Limb (tissue), 2 donors: ENCODE measurements at regions not wholly inside any gene's neighbourhood (a gene's known extent, or its start where the extent isn't known, plus 50 kb on each side); places are given as distances from the start of the nearest gene placed in this dataset.

Experiments used
- DNase-seq, 2 donors: peaks; one replicate each; pipeline ENCODE4 v3.0.0-alpha.2; 2016; ENCODE audit errors: extremely low spot score in 2 of 2

GRCh38 chr1:115577513-115577912 lies 64.3 kb upstream of the VANGL1 start:
- DNase-seq, result no peak

DNA sequence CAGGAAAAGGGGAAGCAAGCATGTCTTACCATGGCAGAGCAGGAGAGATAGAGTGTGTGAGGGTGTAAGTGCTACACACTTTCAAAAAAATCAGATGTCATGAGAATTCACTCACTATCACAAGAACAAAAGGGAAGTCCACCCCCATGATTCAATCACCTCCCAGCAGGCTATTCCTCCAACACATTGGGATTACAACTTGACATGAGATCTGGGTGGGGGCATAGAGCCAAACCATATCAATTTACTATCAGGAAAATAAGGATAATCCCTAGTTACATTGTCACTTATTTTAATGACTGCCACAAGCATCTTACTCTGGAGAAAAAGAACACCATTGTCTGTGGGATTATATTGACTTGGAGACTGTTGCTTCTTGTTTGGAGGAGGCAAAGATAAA lies 66.1 kb upstream of the VANGL1 start:
- no peak for DNase-seq

- DNase-seq, result no peak
Measured at GRCh38 chr1:115572710-115573109, 69.1 kb upstream of the VANGL1 start.

- no peak for DNase-seq
Measured at GRCh38 chr1:115567431-115567830, 74.3 kb upstream of the VANGL1 start.

DNA sequence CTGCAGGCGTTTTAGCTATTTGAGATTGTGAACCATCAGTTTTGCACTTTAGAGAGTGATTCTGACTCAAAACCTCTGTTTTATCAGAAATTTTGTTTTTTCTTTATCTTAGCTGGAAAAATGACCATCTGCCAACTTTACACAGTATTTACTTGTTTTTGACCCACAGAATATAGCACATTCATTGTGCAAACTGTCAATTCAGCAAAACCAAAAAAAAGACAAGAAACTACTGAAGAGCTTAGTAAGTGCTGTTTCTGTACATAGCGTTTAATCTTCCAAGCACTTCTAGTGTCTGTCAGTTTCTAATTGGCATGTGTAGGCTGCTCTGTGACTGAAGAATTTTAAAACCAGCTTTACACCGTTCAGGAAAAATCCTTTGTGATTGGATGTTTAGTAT lies 76.0 kb upstream of the VANGL1 start:
- no peak for DNase-seq

DNA sequence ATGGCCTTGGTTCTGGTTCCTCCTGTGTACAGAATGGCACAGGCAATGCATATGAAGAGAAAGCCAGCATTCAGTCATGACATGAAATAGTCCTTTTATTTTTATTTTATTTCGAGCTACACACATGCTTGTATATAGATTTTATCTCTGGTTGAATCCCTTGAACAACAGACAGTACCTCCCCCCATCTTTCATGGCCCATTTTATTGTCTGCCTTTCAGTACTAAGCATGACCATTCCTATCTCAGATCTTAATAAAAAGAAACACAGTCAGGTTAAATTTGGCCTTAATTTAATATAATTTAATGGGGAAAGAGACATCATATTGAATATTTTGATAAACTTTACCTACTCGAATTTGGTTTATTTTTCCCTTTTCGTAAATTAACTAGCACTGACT lies 76.4 kb upstream of the VANGL1 start:
- no peak for DNase-seq

GRCh38 chr1:115564201-115564600 lies 77.6 kb upstream of the VANGL1 start:
- peak in 1 of 2 donors; percentile 45 for DNase-seq

DNA sequence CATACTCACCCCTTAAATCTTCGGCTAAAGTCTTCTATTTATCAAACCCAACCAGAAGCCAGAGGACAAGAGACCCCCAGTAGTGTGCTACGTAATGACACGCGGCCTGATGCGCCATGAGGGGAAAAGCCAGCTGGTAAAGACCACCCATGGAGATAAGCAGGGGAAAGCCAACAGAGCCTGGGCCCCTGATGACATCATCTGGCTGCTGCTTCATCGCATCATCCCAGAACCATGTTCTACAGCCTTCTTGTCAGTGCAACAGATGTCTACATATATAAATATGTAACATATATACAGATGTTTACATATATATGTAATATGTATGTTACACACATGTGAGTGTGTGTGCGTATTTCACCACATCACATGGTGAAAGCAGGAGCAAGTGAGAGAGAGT lies 81.7 kb upstream of the VANGL1 start:
- no peak for DNase-seq

DNA sequence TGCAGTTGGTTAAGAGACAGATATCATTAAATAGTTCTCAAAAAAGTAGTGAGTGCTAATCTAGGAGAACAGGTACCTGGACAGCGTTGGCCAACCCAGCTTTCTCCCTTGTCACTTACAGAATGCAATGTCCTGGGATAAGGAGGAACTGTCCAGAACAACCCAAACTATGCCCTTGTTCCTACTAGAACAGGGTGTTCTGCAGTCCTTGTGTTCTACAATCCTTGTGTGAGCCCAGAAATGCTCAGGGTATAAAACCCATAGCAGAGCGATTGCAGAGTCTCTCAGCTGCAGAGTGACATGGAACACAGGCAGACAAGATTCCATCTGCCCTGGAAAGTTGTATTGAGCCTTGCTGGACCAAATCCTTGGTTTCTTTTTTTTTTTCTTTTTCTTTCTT lies 83.5 kb upstream of the VANGL1 start:
- no peak for DNase-seq

DNA sequence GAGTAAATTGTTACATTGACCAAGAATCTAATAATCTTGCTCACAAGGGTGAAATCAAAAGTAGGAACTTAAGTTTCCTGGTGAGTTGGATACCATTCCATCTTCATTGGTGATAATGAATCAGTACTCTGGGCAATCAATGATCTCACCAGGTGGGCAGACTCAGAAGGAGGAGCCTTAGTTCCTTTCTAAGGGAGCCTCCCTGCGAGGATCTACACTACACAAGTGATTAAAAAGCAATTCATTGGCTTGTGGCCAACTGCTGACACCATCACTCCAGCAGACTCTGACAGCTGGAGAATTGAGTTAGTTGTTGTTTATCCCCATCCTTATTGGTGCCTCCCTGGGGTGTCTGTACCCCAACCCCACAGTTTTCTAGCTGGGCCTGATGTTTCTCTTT lies 84.1 kb upstream of the VANGL1 start:
- no peak for DNase-seq

DNA sequence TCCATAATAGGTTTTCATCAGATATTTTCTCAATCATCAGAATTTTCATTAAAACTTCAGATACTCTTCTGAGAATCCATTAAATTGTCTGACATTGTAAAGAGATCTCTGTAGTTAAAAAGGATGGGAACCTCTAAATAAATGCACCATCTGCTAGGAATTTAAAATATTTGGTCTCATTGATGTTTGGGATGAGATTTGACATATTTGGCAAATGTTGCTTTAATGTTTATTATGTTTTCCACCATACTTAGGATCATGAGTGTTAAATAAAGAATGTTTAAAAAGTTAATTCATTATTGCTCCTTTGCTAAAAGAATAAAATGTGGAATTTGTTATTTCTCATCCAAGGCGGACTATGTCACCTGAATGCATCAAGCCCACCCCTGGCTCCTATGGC lies 85.5 kb upstream of the VANGL1 start:
- no peak for DNase-seq

DNA sequence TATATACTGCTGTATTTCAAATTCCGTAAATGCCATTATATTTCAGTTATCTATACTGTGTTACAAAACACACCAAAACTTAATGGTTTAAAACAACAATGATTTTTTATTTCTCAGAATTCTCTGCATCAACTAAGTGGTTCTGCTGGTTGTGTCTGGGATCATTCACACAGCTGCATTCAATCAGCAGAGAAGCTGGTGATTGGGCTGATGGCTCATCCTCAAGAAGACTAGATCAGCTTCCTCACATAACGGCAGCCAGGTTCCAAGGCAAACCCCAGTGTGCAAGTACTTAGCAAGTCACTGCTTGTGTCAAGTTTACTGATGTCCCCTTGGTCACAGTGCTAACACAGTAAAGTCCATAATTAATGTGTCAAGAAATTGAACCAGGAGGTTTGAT lies 86.3 kb upstream of the VANGL1 start:
- DNase-seq, result no peak

DNA sequence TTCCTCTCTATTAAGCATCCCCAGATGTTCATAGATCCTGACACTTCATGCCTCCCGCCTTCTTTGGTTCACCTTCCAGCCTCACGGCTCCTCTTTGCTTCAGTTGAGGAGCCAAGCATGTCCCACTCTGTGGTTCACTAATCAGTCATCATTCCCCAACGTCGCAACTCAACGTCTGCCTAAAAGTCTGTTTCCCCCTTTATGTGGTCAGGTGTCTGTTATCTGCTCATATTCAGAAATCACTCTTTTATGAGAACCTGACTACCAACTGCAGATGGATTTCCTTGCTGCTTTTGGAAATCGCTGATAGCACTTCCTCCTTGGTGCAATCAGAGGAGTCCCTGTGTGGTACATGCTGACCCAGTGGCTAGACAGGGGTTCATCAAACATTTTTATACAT lies 94.1 kb upstream of the VANGL1 start:
- DNase-seq, result no peak

DNA sequence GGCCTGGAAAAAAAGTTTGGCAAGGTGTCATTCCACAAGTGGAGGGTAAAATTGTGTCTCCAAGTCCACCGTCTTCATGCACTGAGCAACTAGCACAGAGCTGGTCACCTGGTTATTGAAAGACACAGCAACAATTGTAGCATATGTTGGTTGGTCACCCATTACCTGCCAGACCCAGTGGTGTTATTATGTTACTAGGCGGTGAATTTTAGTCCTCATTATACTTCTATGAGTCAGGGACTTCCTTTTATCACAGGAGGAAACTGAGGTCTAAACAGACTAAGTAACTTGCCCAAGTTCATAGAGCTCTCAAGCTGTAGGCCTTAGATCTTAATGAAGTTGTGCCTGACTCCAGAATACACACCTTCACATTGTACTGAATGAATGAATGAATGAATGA lies 94.9 kb upstream of the VANGL1 start:
- no peak for DNase-seq

DNA sequence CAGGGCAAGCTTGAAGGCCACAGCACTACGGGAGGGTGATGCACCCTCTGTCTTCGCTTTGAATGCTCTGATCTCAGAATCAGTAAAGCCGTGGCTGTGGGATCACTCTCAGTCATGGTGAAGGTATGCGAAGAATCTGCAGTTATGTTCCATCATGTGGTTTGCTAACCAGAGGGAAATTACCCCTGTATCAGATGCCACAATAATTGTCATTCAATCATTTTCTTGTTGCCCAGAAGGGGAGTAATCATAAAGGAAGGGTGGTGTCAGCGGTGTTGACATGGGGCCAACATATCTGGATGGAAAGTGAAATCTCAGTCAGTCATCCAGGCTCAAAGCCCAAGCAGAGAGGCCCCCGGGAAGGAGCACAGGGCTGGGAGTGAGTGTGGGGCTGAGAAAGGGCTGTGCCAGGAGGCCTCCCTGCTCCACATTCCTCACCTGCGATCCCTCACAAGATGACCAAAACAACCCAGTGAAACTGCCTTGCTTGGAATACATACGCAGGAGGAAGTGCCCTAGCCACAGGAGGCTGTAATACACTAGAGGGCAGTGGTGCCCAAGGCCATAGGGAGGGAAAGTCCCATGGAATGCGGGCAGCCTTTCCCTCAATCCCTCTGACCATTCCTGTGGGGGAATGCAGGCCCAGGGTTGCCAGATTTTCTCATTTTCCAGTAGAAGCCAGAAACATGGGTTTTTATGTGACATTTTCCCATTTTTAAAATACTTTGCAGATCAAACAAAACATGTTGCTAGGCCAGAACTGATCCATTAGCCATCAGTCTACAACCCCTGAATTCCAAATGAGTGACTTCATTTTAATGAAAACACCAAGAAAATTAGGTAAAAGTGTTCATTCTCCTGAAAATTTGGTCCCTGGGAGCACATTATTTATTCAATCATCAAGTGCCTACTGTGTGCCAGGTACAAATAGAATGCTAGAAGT lies 95.7 kb upstream of the VANGL1 start:
- DNase-seq, result peak; percentile 44 to 55

GRCh38 chr1:115545096-115545720 lies 96.6 kb upstream of the VANGL1 start:
- no peak for DNase-seq

- DNase-seq, result no peak
Measured at GRCh38 chr1:115544131-115544530, 97.6 kb upstream of the VANGL1 start.

- no peak for DNase-seq
Measured at GRCh38 chr1:115543247-115543646, 98.5 kb upstream of the VANGL1 start.

DNA sequence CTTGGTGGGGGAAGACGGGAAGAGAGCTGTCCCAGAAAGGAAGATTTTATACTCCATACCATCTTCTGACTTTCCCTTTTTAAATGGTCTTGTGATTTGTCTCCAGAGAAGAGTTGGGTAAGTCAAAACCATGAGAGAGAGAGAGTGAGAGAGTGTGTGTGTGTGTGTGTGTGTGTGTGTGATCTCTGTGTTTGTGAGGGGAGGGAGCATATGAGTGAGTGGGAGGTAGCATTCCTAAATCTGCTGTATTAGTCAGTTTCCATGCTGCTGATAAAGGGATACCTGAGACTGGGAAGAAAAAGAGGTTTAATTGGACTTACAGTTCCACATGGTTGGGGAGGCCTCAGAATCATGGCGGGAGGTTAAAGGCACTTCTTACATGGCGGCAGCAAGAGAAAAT lies 102.0 kb upstream of the VANGL1 start:
- DNase-seq, result no peak

- DNase-seq, result no peak
Measured at GRCh38 chr1:115539061-115539460, 102.7 kb upstream of the VANGL1 start.

DNA sequence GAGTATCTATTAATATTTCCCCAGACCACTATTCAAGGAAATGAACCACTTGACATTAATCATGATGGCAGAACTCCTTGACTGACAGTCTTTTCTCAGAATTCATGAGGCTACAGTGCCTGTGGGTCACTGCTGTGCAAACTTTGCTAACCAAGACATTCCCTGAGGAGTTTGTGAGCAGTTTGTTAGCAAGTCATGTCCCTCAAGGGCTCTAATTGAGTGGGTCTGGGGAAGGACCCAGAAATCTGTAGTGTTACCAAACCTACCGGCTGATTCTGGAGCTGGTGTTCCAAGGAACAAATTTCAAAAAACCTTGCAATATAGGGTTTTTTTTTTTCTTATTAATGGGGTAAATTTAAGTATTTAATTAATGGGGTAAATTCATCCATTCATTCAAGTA lies 103.2 kb upstream of the VANGL1 start:
- DNase-seq, result no peak

DNA sequence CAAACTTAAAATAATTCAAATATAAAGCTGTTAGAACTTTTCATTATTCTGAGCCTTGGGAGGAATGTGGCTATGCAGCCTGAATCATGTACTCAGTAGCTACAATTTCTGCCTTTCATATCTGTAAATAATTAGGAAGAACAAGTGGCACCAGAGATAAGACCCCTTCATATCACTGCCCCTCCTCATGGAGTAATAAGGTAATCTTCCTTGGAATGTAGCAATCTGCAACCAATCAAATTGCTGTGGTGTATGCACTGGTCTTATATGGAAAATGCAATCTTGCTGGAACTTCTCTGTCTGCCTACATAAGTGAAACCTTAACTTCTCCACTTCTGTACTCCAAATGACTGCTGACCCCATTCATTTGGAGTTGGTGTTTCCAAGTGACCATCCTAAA lies 104.4 kb upstream of the VANGL1 start:
- DNase-seq, result no peak

DNA sequence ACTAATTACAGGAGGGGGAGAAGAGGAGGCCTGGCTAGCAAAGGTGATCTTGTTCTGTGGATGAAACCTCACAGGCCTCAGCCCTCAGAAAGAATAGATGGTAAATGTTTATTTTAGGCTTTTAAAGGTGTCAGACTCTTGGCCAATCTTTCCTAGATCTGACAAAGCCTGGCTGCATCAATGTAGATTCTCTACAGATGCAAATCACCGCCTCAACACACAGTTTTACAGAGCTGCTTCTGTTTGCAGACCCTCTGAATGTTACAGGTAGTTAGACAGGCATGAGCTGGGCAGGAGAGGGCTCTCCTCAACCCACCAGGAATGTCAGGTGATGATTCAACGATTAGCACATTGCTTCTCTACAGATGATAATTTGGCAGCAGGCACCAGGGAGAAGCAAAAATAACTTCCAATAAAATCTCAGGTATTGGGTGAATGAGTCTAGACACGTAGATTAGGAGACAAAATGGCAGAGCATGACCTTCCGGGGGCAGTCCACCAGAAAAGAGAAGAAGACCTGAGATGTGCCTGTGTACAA lies 105.4 kb upstream of the VANGL1 start:
- no peak for DNase-seq
